ENCODE measurements at regions not wholly inside any gene's neighbourhood (a gene's known extent, or its start where the extent isn't known, plus 50 kb on each side); places are given as distances from the start of the nearest gene placed in this dataset.

GRCh38 chr3:162998205-162998604 is 1501.6 kb downstream of the OTOL1 start:
- no peak for TF ChIP-seq CTCF (IDR thresholded peaks at IDR 0.05)
- TF ChIP-seq POLR2A (IDR thresholded peaks at IDR 0.05) = no peak
